ENCODE measurements at regions not wholly inside any gene's neighbourhood (a gene's known extent, or its start where the extent isn't known, plus 50 kb on each side); places are given as distances from the start of the nearest gene placed in this dataset.

- TF ChIP-seq CTCF (IDR thresholded peaks at IDR 0.05 in 4 of 5, conservative IDR thresholded peaks at IDR 0.05 in 1 of 5) (no peak), POLR2A (IDR thresholded peaks at IDR 0.05) (no peak)
These were observed 286.4 kb upstream of the TENM4 start for GRCh38 chr11:79727221-79727620.

Measured in gastrocnemius medialis (tissue), 4 donors.